Endothelial cell of umbilical vein (primary cell): ENCODE measurements at regions not wholly inside any gene's neighbourhood (a gene's known extent, or its start where the extent isn't known, plus 50 kb on each side); places are given as distances from the start of the nearest gene placed in this dataset.

Experiments used
- BruUV-seq: library from RNA; stranded (reverse); fragments of 400-500 nt; replicated peaks from 2 replicates; lab custom pipeline; 2021; lab: Mats Ljungman, UMichigan
- CTCF ChIA-PET: fragments of 300-600, 350-600 bp; sonication (Branson Sonifier 250); formaldehyde crosslinking; loops from one replicate; lab custom pipeline; 2021; ENCODE audit warnings: antibody characterized with exemption, inconsistent platforms; lab: Charles Lee
- POLR2A ChIA-PET: fragments of 300-600, 350-600 bp; sonication (Branson Sonifier 250); formaldehyde crosslinking; loops from one replicate; lab custom pipeline; 2021; ENCODE audit warnings: antibody characterized with exemption, inconsistent platforms; lab: Charles Lee
- DNase-seq: peaks from one replicate; pipeline ENCODE4 v3.0.0-alpha.2; 2011; ENCODE audit warnings: low read depth, low spot score
- FAIRE-seq: peaks from 2 replicates; lab custom pipeline; 2011; peaks lifted over from hg19 to GRCh38; lab: Jason Lieb, UNC
- H2AFZ ChIP-seq: 2 replicates; pipeline ENCODE4 v1.6.0; 2012; ENCODE audit warnings: low read depth, low read length, control low read depth, inconsistent platforms
- H3K27ac ChIP-seq: 2 replicates; pipeline ENCODE4 v1.5.1; 2011; ENCODE audit warnings: low read depth, mild to moderate bottlenecking, control low read depth, low read length, moderate library complexity; ENCODE audit not compliant: insufficient read depth
- H3K27me3 ChIP-seq, 2 experiments: 2 replicates each; pipeline versions ENCODE4 v1.6.0 to v1.6.1; 2011; ENCODE audit warnings: low read length in 2 of 2, mixed read lengths in 1 of 2; ENCODE audit not compliant: control insufficient read depth in 2 of 2, insufficient read depth in 2 of 2
- H3K36me3 ChIP-seq, 2 experiments: 2 replicates in 1 of 2; 3 replicates in 1 of 2; pipeline ENCODE4 v1.5.1; 2011; ENCODE audit warnings: low read length in 2 of 2, mild to moderate bottlenecking in 1 of 2, moderate library complexity in 1 of 2; ENCODE audit not compliant: control insufficient read depth in 2 of 2, insufficient read depth in 2 of 2; ENCODE audit errors: extremely low read depth in 1 of 2
- H3K4me1 ChIP-seq: 3 replicates; pipeline ENCODE4 v1.5.1; 2011; ENCODE audit warnings: mild to moderate bottlenecking, low read length; ENCODE audit not compliant: control insufficient read depth, insufficient read depth; ENCODE audit errors: extremely low read depth
- H3K4me2 ChIP-seq: 2 replicates; pipeline ENCODE4 v1.6.1; 2011; ENCODE audit warnings: low read length, control low read depth, mixed read lengths; ENCODE audit not compliant: insufficient read depth
- H3K4me3 ChIP-seq, 3 experiments: fragments of 200-600 bp in 1 of 3; sonication (generic), shearing (Covaris generic) in 1 of 3; replicated peaks in 1 of 3; 2 replicates each; pipeline ENCODE4 v1.5.1; 2011 to 2016; ENCODE audit warnings: control low read depth in 3 of 3, low read length in 3 of 3, mild to moderate bottlenecking in 2 of 3, inconsistent platforms in 1 of 3, low read depth in 1 of 3, moderate library complexity in 1 of 3; ENCODE audit not compliant: insufficient read depth in 1 of 3
- H3K79me2 ChIP-seq: 2 replicates; pipeline ENCODE4 v1.6.0; 2012; ENCODE audit warnings: low read length, inconsistent platforms; ENCODE audit not compliant: control insufficient read depth, insufficient read depth
- H3K9ac ChIP-seq: replicated peaks from 2 replicates; pipeline ENCODE3; 2011; ENCODE audit warnings: low read length, control low read depth; ENCODE audit not compliant: insufficient read depth; ENCODE audit errors: extremely low read depth
- H3K9me1 ChIP-seq: replicated peaks from 3 replicates; pipeline ENCODE4 v1.6.0; 2011; ENCODE audit warnings: mild to moderate bottlenecking, low read length; ENCODE audit not compliant: control insufficient read depth, insufficient read depth; ENCODE audit errors: extremely low read depth
- H3K9me3 ChIP-seq: replicated peaks from 2 replicates; pipeline ENCODE4 v1.5.1; 2012; ENCODE audit warnings: low read length, inconsistent platforms; ENCODE audit not compliant: control insufficient read depth, insufficient read depth
- H4K20me1 ChIP-seq: replicated peaks from 2 replicates; pipeline ENCODE3; 2011; ENCODE audit warnings: mild to moderate bottlenecking, low read length; ENCODE audit not compliant: control insufficient read depth, insufficient read depth; ENCODE audit errors: extremely low read depth
- CTCF ChIP-seq, 2 donors: IDR thresholded peaks; 1 replicate in 1 of 2; 2 replicates in 1 of 2; pipeline ENCODE4 v1.5.1; 2011; ENCODE audit warnings: low read length in 2 of 2, mild to moderate bottlenecking in 2 of 2, moderate library complexity in 2 of 2, control low read depth in 1 of 2, inconsistent platforms in 1 of 2, low read depth in 1 of 2; ENCODE audit not compliant: insufficient read depth in 1 of 2; ENCODE audit errors: extremely low read depth in 1 of 2
- EZH2 ChIP-seq: IDR thresholded peaks from 2 replicates; pipeline ENCODE4 v1.6.1; 2012; ENCODE audit warnings: borderline replicate concordance, low read depth, mild to moderate bottlenecking, moderate library complexity, low read length, inconsistent platforms; ENCODE audit not compliant: severe bottlenecking
- FOS ChIP-seq: IDR thresholded peaks from 2 replicates; pipeline ENCODE4 v1.6.1; 2011; ENCODE audit warnings: mild to moderate bottlenecking, low read length, moderate library complexity, borderline replicate concordance; ENCODE audit not compliant: insufficient read depth
- GATA2 ChIP-seq: IDR thresholded peaks from 2 replicates; pipeline ENCODE4 v1.7.0; 2011; ENCODE audit warnings: low read depth, mild to moderate bottlenecking, moderate library complexity, mixed read lengths, low read length; ENCODE audit not compliant: insufficient read length, insufficient read depth
- JUN ChIP-seq: IDR thresholded peaks from 2 replicates; pipeline ENCODE4 v1.6.1; 2011; ENCODE audit warnings: borderline replicate concordance, low read depth; ENCODE audit not compliant: insufficient read length, insufficient read depth
- MAX ChIP-seq: IDR thresholded peaks from 2 replicates; pipeline ENCODE4 v1.6.1; 2011; ENCODE audit not compliant: insufficient read depth, insufficient read length
- MYC ChIP-seq: IDR thresholded peaks from one replicate; pipeline ENCODE4 v1.6.1; 2011; ENCODE audit warnings: mild to moderate bottlenecking, low read depth, low read length
- POLR2A ChIP-seq: IDR thresholded peaks from 2 replicates; pipeline ENCODE4 v1.6.1; 2012; ENCODE audit warnings: low read depth, mild to moderate bottlenecking, control low read depth, low read length
- POLR2AphosphoS5 ChIP-seq: IDR thresholded peaks from 2 replicates; pipeline ENCODE4 v1.6.1; 2012; ENCODE audit warnings: low read depth, mild to moderate bottlenecking, control low read depth, low read length, moderate library complexity; ENCODE audit not compliant: insufficient read depth
- dilution Hi-C: fragments of 300-500 bp; cut with MboI; formaldehyde crosslinking; loops from one replicate; pipeline ENCODE4 v1.15.0; 2019; ENCODE audit warnings: low sequenced_read_pairs; ENCODE audit not compliant: extremely low pct_ligation_motif_present
- intact Hi-C: fragments of 100-400 bp; cut with micrococcal nuclease; formaldehyde crosslinking; loops from one replicate; pipeline ENCODE4 v1.10.0; 2022

GRCh38 chr4:159512348-159512747, 409.5 kb downstream of the RAPGEF2 start:
- Histone ChIP-seq H3K9me3 (no peaks in the 10 kb centered on the region), H3K27me3 (peaks cover 0 to 2% of the 10 kb centered on the region in 2 experiments), H3K27ac (no peak overlapping the region), H2AFZ (no peak overlapping the region), H3K36me3 (no peaks in the 10 kb centered on the region), H3K9me1 (no peaks in the 10 kb centered on the region), H3K4me2 (no peak overlapping the region), H4K20me1 (no peaks in the 10 kb centered on the region), H3K4me1 (peaks cover 16% of the 10 kb centered on the region), H3K9ac (no peak overlapping the region), H3K4me3 (no peak overlapping the region), H3K79me2 (no peaks in the 10 kb centered on the region)
- DNase-seq: no peak
- no peak for FAIRE-seq
- ChIA-PET POLR2A (no interaction called here), CTCF (no interaction called here)
- intact Hi-C loops: no loop called here
- TF ChIP-seq EZH2: no peak
- TF ChIP-seq MAX: no peak
- no peak for TF ChIP-seq POLR2A
- TF ChIP-seq FOS: no peak
- no peak for TF ChIP-seq GATA2
- TF ChIP-seq JUN: no peak
- no peak for TF ChIP-seq POLR2AphosphoS5
- TF ChIP-seq CTCF (IDR thresholded peaks at IDR 0.05; ENCODE audit: extremely low read depth in 1 of 2, insufficient read depth in 1 of 2, low read depth in 1 of 2, low read length in 2 of 2): no peak
- TF ChIP-seq MYC: no peak
- no TSS peak for BruUV-seq
- dilution Hi-C loops: no loop called here
